HEK293 (cell line): ENCODE measurements at regions not wholly inside any gene's neighbourhood (a gene's known extent, or its start where the extent isn't known, plus 50 kb on each side); places are given as distances from the start of the nearest gene placed in this dataset.
A peak's percentile ranks its signal among the peaks of the same experiment; 100 is the strongest.

ENCODE experiments used
- CTCF ChIA-PET: fragments of 350-600 bp; formaldehyde crosslinking; extraction: SDS; loops from one replicate; lab custom pipeline; 2021; ENCODE audit warnings: antibody characterized with exemption; lab: Yijun Ruan, JAX
- POLR2A ChIA-PET: fragments of 300-600 bp; formaldehyde crosslinking; extraction: SDS; loops from one replicate; lab custom pipeline; 2020; ENCODE audit warnings: antibody characterized with exemption, inconsistent platforms; lab: Yijun Ruan, JAX
- H3K27ac ChIP-seq: fragments of 200-500 bp; sonication (Bioruptor generic); 2 replicates; pipeline ENCODE4 v1.5.1; 2014; ENCODE audit warnings: low read depth, low read length, control low read depth, inconsistent platforms; ENCODE audit errors: extremely low read depth
- H3K36me3 ChIP-seq, 2 experiments: fragments of 200-500 bp in 1 of 2; sonication (Bioruptor generic) in 1 of 2; 1 replicate in 1 of 2; 2 replicates in 1 of 2; pipeline ENCODE4 v1.5.1; 2014 to 2017; ENCODE audit warnings: inconsistent platforms in 2 of 2, low read length in 2 of 2; ENCODE audit not compliant: control insufficient read depth in 2 of 2, insufficient read depth in 1 of 2
- H3K4me1 ChIP-seq: fragments of 200-500 bp; sonication (Bioruptor generic); 2 replicates; pipeline ENCODE4 v1.5.1; 2014; ENCODE audit warnings: mild to moderate bottlenecking, low read length, inconsistent platforms; ENCODE audit not compliant: control insufficient read depth, insufficient read depth
- H3K4me3 ChIP-seq: 2 replicates; pipeline ENCODE4 v1.5.1; 2011; ENCODE audit warnings: low read depth, mild to moderate bottlenecking, control low read depth, low read length, moderate library complexity
- H3K9me3 ChIP-seq: fragments of 200-500 bp; sonication (Bioruptor generic); 2 replicates; pipeline ENCODE4 v1.5.1; 2014; ENCODE audit warnings: low read depth, low read length, inconsistent platforms; ENCODE audit not compliant: control insufficient read depth, insufficient read depth
- AEBP2 ChIP-seq: fragments of 450-650 bp; formaldehyde crosslinking; IDR thresholded peaks from 2 replicates; pipeline ENCODE4 v1.5.1; 2016; ENCODE audit warnings: missing biosample characterization, missing genetic modification characterization, borderline replicate concordance
- PRDM10 ChIP-seq: fragments of 450-650 bp; formaldehyde crosslinking; IDR thresholded peaks from 2 replicates; pipeline ENCODE4 v1.5.1; 2016; ENCODE audit warnings: missing biosample characterization, missing genetic modification characterization
- ZFP69B ChIP-seq: fragments of 450-650 bp; formaldehyde crosslinking; IDR thresholded peaks from 2 replicates; pipeline ENCODE4 v1.5.1; 2016; ENCODE audit warnings: missing biosample characterization, missing genetic modification characterization
- ZNF10 ChIP-seq: fragments of 450-650 bp; formaldehyde crosslinking; IDR thresholded peaks from 2 replicates; pipeline ENCODE4 v1.5.1; 2017; ENCODE audit warnings: missing biosample characterization, missing genetic modification characterization
- ZNF488 ChIP-seq: fragments of 450-650 bp; formaldehyde crosslinking; IDR thresholded peaks from 2 replicates; pipeline ENCODE4 v1.5.1; 2016; ENCODE audit warnings: missing biosample characterization, missing genetic modification characterization
- ZNF501 ChIP-seq: fragments of 450-650 bp; formaldehyde crosslinking; IDR thresholded peaks from 2 replicates; pipeline ENCODE4 v1.5.1; 2016; ENCODE audit warnings: missing biosample characterization, missing genetic modification characterization
- ZNF626 ChIP-seq: fragments of 450-650 bp; sonication (Bioruptor Pico); formaldehyde crosslinking; IDR thresholded peaks from 2 replicates; pipeline ENCODE4 v1.5.1; 2018; ENCODE audit warnings: missing biosample characterization, missing genetic modification characterization, inconsistent platforms
- ZNF837 ChIP-seq: fragments of 450-650 bp; formaldehyde crosslinking; IDR thresholded peaks from 2 replicates; pipeline ENCODE4 v1.5.1; 2016; ENCODE audit warnings: missing biosample characterization, missing genetic modification characterization
- TF ChIP-seq, protein P1 (sequence below): fragments of 450-650 bp; formaldehyde crosslinking; IDR thresholded peaks from 2 replicates; pipeline ENCODE4 v1.5.1; 2016; ENCODE audit warnings: missing biosample characterization, missing genetic modification characterization

DNA sequence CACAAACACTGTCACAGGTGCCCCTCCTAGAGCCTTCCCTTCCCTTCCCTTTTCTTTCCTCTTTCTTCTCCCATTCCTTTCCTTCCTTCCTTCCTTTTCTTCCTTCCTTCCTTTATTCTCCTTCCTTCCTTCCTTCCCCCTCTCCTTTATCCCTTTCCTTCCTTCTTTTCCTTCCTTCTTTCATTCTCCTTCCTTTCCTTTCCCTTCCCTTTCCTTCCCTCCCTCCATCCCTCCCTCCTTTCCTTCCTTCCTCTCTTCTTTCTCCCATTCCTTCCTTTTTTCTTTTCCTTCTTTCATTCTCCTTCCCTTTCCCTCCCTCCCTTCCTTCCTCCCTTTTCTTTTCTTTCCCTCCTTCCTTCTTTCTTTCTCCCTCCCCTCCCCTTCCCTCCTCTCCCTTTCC, 170.0 kb downstream of the ENGASE start (continued):
- no peak for TF ChIP-seq ZNF488
- TF ChIP-seq, all 188 proteins: peak for 6

DNA sequence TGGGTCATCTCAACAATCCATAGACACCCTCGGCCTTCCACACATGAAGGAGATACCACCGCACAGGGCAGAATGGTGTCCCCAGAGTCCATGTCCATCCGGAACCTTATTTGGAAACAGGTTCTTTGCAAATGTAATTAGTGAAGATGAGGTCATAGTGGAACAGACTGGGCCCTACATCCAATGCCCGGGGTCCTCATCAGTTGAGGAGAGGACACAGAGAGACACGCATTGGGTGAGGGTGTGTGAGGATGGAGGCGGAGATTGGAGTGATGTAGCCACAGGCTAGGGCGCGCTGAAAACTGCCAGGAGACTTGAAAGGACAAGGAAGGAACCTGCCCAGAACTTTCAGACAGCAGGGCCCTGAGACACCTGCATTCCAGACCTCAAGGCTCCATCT, 169.4 kb downstream of the ENGASE start:
- H3K27ac ChIP-seq = no peak overlapping the region
- no peaks in the 10 kb centered on the region for H3K36me3 ChIP-seq
- H3K9me3 ChIP-seq = no peaks in the 10 kb centered on the region
- ChIA-PET POLR2A (no interaction called here), CTCF (interaction anchor here (0.5 to 1.5 kb wide), 2 partner anchors 56 to 145 kb away, joined by 3 to 8 read pairs; no protein-coding TSS in a partner anchor)
- TF ChIP-seq ZNF10 (tag by site-specific recombination) (peak; percentile 92), ZNF837 (no peak)
- H3K4me1 ChIP-seq = no peaks in the 10 kb centered on the region; the same call in 1 of the 2 replicates
- H3K4me3 ChIP-seq = no peak overlapping the region

GRCh38 chr17:79243603-79243990, 169.0 kb downstream of the ENGASE start:
- TF ChIP-seq ZFP69B (tag by site-specific recombination) (no peak), ZNF501 (tag by site-specific recombination) (no peak), ZNF837 (no peak), AEBP2 (tag by site-specific recombination) (no peak), PRDM10 (no peak), ZNF626 (tag by site-specific recombination) (no peak)
- TF ChIP-seq, protein P1, sequence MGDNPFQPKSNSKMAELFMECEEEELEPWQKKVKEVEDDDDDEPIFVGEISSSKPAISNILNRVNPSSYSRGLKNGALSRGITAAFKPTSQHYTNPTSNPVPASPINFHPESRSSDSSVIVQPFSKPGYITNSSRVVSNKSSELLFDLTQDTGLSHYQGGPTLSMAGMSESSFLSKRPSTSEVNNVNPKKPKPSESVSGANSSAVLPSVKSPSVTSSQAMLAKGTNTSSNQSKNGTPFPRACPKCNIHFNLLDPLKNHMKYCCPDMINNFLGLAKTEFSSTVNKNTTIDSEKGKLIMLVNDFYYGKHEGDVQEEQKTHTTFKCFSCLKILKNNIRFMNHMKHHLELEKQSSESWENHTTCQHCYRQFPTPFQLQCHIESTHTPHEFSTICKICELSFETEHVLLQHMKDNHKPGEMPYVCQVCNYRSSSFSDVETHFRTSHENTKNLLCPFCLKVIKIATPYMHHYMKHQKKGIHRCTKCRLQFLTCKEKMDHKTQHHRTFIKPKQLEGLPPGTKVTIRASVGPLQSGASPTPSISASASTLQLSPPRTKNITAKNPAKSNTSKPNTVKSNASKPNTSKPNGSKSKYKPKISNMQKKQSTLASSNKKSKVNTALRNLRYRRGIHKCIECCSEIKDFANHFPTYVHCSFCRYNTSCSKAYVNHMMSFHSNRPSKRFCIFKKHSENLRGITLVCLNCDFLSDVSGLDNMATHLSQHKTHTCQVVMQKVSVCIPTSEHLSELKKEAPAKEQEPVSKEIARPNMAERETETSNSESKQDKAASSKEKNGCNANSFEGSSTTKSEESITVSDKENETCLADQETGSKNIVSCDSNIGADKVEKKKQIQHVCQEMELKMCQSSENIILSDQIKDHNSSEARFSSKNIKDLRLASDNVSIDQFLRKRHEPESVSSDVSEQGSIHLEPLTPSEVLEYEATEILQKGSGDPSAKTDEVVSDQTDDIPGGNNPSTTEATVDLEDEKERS (tag by site-specific recombination) = no peak
- TF ChIP-seq, all 188 proteins: peak for 0
- H3K4me1 ChIP-seq = no peaks in the 10 kb centered on the region; the same call in 1 of the 2 replicates
- H3K4me3 ChIP-seq = no peak overlapping the region
- no peaks in the 10 kb centered on the region for H3K9me3 ChIP-seq
- ChIA-PET CTCF (interaction anchor here (0.5 to 1.5 kb wide), 4 partner anchors 56 to 220 kb away, joined by 3 to 8 read pairs (median 3); no protein-coding TSS in a partner anchor), POLR2A (no interaction called here)
- H3K36me3 ChIP-seq = no peaks in the 10 kb centered on the region
- no peak overlapping the region for H3K27ac ChIP-seq
